Choroid plexus epithelial cell (primary cell): ENCODE measurements at regions not wholly inside any gene's neighbourhood (a gene's known extent, or its start where the extent isn't known, plus 50 kb on each side); places are given as distances from the start of the nearest gene placed in this dataset.

Source experiments
- DNase-seq: peaks from one replicate; pipeline ENCODE4 v3.0.0-alpha.2; 2010; ENCODE audit warnings: low read depth
- H3K4me3 ChIP-seq: 2 replicates; pipeline ENCODE4 v1.5.1; 2011; ENCODE audit warnings: low read depth, mild to moderate bottlenecking, control low read depth, low read length, moderate library complexity
- TF ChIP-seq, protein P1 (sequence below): conservative IDR thresholded peaks from 2 replicates; pipeline ENCODE4 v1.5.1; 2011; ENCODE audit warnings: low read depth, mild to moderate bottlenecking, control low read depth, inconsistent platforms, low read length, moderate library complexity

DNA sequence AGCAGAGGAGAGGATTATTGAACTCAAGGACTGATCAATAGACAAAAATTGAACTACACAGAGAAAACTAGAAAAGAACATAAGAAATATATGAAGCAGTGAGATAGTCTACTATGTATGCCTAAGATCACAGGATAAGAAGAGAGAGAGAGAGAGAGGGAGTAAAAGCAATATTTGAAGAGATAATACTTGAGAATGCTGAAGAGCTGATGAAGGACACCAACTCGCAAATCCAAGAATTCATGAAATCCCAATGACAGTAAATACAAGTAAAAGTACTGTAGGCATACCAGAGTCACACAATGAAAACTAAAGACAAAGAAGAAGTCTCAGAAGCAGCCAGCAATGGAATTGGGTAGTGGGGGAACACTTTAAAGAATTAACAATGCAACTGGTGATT is 260.1 kb upstream of the SPAG17 start:
- no peak for DNase-seq
- H3K4me3 ChIP-seq, result no peak overlapping the region
- TF ChIP-seq, protein P1, sequence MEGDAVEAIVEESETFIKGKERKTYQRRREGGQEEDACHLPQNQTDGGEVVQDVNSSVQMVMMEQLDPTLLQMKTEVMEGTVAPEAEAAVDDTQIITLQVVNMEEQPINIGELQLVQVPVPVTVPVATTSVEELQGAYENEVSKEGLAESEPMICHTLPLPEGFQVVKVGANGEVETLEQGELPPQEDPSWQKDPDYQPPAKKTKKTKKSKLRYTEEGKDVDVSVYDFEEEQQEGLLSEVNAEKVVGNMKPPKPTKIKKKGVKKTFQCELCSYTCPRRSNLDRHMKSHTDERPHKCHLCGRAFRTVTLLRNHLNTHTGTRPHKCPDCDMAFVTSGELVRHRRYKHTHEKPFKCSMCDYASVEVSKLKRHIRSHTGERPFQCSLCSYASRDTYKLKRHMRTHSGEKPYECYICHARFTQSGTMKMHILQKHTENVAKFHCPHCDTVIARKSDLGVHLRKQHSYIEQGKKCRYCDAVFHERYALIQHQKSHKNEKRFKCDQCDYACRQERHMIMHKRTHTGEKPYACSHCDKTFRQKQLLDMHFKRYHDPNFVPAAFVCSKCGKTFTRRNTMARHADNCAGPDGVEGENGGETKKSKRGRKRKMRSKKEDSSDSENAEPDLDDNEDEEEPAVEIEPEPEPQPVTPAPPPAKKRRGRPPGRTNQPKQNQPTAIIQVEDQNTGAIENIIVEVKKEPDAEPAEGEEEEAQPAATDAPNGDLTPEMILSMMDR, result no peak

DNA sequence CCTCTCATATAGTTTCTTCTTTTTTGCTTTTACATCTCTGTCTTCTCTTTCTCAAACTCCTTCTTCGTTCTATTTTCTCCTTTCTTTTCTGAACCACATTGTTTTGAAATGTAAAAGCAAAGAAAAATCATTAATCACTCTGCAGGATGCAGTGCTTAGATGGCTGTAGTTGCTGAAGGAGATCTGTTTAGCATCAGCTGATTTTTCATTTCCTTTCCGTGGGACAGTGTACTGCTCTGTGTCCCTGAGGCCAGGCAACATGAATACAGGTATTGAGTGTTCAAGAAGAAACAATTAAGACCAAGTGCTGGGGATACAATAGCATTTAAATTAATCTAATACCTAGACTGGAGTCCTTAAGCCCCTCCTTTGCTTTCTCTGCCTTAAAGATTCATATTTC is 257.2 kb upstream of the SPAG17 start:
- TF ChIP-seq, protein P1, result no peak

DNA sequence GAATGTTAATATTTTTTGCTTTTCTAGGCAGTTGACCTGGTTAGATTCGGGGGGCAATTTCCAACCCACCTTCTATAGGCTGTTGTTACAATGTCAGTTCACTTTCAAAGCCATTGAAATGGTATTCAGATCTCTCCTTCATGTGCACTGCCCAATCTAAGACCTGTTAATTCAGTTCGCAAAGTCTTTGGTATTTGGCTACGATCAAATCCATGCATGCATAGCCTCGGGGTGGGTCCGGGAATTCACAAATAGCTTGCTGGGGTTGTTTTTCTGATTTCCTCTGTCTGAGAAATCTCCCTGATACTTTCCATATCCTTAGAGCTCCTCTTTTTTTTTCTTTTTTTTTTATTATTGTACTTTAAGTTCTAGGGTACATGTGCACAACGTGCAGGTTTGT is 252.6 kb upstream of the SPAG17 start:
- TF ChIP-seq, protein P1, result no peak
- DNase-seq, result no peak
- no peak overlapping the region for H3K4me3 ChIP-seq

More for the DNA sequence above, 257.2 kb upstream of the SPAG17 start:
- no peak overlapping the region for H3K4me3 ChIP-seq
- DNase-seq, result no peak

DNA sequence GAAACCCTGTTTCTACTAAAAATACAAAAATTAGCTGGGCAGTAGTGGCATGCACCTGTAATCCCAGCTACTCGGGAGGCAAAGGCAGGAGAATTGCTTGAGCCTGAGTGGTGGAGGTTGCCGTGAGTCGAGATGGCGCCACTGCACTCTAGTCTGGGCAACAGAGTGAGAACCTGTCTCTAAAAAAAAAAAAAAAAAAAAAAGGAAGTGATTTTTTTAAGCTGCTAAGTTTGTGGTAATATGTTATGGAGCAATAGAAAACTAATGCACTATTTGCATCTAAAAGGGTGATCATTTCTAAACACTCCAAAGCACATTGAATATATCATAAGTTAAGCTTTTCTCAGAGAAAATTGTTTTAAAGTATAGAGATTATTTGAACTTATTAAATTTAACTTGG is 244.8 kb upstream of the SPAG17 start:
- no peak for DNase-seq
- TF ChIP-seq, protein P1, result no peak
- H3K4me3 ChIP-seq, result no peak overlapping the region

DNA sequence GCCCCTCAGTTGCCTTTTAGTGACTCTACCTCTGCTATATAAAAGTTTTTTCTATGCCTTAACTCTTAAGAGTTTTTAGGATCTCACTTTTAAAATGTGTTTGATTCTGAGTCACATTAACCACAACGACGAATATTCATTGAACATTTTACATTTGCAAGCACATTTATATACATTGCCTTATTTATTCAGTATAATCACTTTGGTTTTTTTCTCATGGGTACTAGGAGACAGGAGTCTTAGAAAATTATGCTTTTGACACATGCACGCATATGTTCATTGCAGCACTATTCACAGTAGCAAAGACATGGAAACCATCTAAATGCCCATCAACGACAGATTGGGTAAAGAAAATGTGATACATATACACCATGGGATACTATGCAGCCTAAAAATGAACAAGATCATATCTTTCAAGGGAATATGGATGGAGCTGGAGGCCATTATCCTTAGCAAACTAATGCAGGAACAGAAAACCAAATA is 236.9 kb upstream of the SPAG17 start:
- TF ChIP-seq, protein P1, result no peak
- H3K4me3 ChIP-seq, result no peak overlapping the region
- no peak for DNase-seq

DNA sequence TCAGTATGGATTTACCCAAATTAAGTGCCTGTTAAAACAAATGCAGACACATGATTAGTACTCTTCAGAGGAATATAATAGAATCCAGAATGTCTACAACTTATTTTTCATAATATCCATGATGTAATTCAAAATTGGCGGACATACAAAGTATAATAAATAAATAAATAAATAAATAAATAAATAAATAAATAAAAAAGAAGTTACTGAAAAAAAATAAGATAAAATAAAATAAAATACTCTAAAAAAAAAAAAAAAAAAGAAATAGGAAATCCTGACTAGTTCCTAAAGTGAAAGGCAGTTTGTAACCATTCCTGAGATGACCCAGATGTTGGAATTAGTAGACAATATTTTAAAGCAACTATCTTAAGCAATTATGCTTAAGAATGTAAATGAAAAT is 219.0 kb upstream of the SPAG17 start:
- no peak for DNase-seq
- H3K4me3 ChIP-seq, result no peak overlapping the region
- TF ChIP-seq, protein P1, result no peak

DNA sequence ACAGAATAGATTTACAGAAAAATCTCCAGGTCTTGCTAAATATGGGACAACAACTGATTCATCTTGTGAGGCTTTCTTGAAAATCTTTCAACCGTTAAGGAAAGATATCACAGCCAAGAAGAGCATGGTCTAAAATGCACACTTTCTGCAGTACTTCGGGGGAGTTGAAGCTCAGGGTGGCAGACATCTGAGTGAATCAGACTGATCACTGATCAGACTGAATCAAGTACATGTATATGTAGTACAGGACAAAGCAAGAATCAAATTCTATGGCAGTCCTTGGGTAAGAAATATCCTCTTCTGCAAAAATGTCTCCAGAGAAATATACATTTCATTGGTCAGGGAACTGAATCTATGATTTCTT is 212.4 kb upstream of the SPAG17 start:
- no peak overlapping the region for H3K4me3 ChIP-seq
- DNase-seq, result no peak
- TF ChIP-seq, protein P1, result no peak
